ENCODE measurements at regions not wholly inside any gene's neighbourhood (a gene's known extent, or its start where the extent isn't known, plus 50 kb on each side); places are given as distances from the start of the nearest gene placed in this dataset.
"Not testable (repeated sequence)": the region's sequence is repeated elsewhere in the genome, so short reads cannot be mapped to it uniquely, and the experiment has no call there.

- DNase-seq (ENCODE audit: extremely low read depth in 1 of 11, low read depth in 9 of 11, low spot score in 4 of 11): not testable (repeated sequence)
Observed at GRCh38 chr7:76971201-76971600, 61.0 kb downstream of the SPDYE17 start.

- DNase-seq (ENCODE audit: extremely low read depth in 1 of 11, low read depth in 9 of 11, low spot score in 4 of 11): not testable (repeated sequence)
Observed at GRCh38 chr7:76969892-76970291, 62.3 kb downstream of the SPDYE17 start.

- not testable (repeated sequence) for DNase-seq (ENCODE audit: extremely low read depth in 1 of 11, low read depth in 9 of 11, low spot score in 4 of 11)
Observed at GRCh38 chr7:76965731-76966548, 66.2 kb downstream of the SPDYE17 start.

GRCh38 chr7:76964050-76964449 is 68.1 kb downstream of the SPDYE17 start:
- DNase-seq (ENCODE audit: extremely low read depth in 1 of 11, low read depth in 9 of 11, low spot score in 4 of 11): not testable (repeated sequence)

GRCh38 chr7:76963061-76963460 is 69.1 kb downstream of the SPDYE17 start:
- not testable (repeated sequence) for DNase-seq (ENCODE audit: extremely low read depth in 1 of 11, low read depth in 9 of 11, low spot score in 4 of 11)

GRCh38 chr7:76960400-76960986 is 71.7 kb downstream of the SPDYE17 start:
- not testable (repeated sequence) for DNase-seq (ENCODE audit: extremely low read depth in 1 of 11, low read depth in 9 of 11, low spot score in 4 of 11)

GRCh38 chr7:76959573-76960399 is 72.4 kb downstream of the SPDYE17 start:
- DNase-seq (ENCODE audit: extremely low read depth in 1 of 11, low read depth in 9 of 11, low spot score in 4 of 11): not testable (repeated sequence)

- DNase-seq (ENCODE audit: extremely low read depth in 1 of 11, low read depth in 9 of 11, low spot score in 4 of 11): not testable (repeated sequence)
Observed at GRCh38 chr7:76956531-76956930, 75.6 kb downstream of the SPDYE17 start.

GRCh38 chr7:76955124-76955523 is 77.0 kb downstream of the SPDYE17 start:
- not testable (repeated sequence) for DNase-seq (ENCODE audit: extremely low read depth in 1 of 11, low read depth in 9 of 11, low spot score in 4 of 11)

- DNase-seq (ENCODE audit: extremely low read depth in 1 of 11, low read depth in 9 of 11, low spot score in 4 of 11): not testable (repeated sequence)
Observed at GRCh38 chr7:76944603-76945002, 87.6 kb downstream of the SPDYE17 start.

- not testable (repeated sequence) for DNase-seq (ENCODE audit: extremely low read depth in 1 of 11, low read depth in 9 of 11, low spot score in 4 of 11)
Observed at GRCh38 chr7:76941809-76942765, 90.1 kb downstream of the SPDYE17 start.

GRCh38 chr7:76937781-76938180 is 94.4 kb downstream of the SPDYE17 start:
- DNase-seq (ENCODE audit: extremely low read depth in 1 of 11, low read depth in 9 of 11, low spot score in 4 of 11): not testable (repeated sequence)

- not testable (repeated sequence) for DNase-seq (ENCODE audit: extremely low read depth in 1 of 11, low read depth in 9 of 11, low spot score in 4 of 11)
Observed at GRCh38 chr7:76937330-76937729, 94.8 kb downstream of the SPDYE17 start.

- not testable (repeated sequence) for DNase-seq (ENCODE audit: extremely low read depth in 1 of 11, low read depth in 9 of 11, low spot score in 4 of 11)
Observed at GRCh38 chr7:76936346-76936745, 95.8 kb downstream of the SPDYE17 start.

- not testable (repeated sequence) for DNase-seq (ENCODE audit: extremely low read depth in 1 of 11, low read depth in 9 of 11, low spot score in 4 of 11)
Observed at GRCh38 chr7:76934711-76935110, 97.5 kb downstream of the SPDYE17 start.

GRCh38 chr7:76932957-76933356 is 99.2 kb downstream of the SPDYE17 start:
- not testable (repeated sequence) for DNase-seq (ENCODE audit: extremely low read depth in 1 of 11, low read depth in 9 of 11, low spot score in 4 of 11)

GRCh38 chr7:76931441-76931840 is 100.7 kb downstream of the SPDYE17 start:
- DNase-seq (ENCODE audit: extremely low read depth in 1 of 11, low read depth in 9 of 11, low spot score in 4 of 11): not testable (repeated sequence)

GRCh38 chr7:76930416-76930815 is 101.7 kb downstream of the SPDYE17 start:
- DNase-seq (ENCODE audit: extremely low read depth in 1 of 11, low read depth in 9 of 11, low spot score in 4 of 11): not testable (repeated sequence)
